DMS114 treated with DMSO at 0.1 percent for 48 hours (cell line): ENCODE measurements at regions not wholly inside any gene's neighbourhood (a gene's known extent, or its start where the extent isn't known, plus 50 kb on each side); places are given as distances from the start of the nearest gene placed in this dataset.
"Not testable (repeated sequence)": the region's sequence is repeated elsewhere in the genome, so short reads cannot be mapped to it uniquely, and the experiment has no call there.

ENCODE experiments used
- DNase-seq: peaks from one replicate; lab custom pipeline; 2025; ENCODE audit not compliant: unreplicated experiment; lab: John Stamatoyannopoulos, UW

- no peak for DNase-seq
These were observed 321.9 kb downstream of the RAD51AP2 start for GRCh38 chr2:17196380-17196779.

- DNase-seq: no peak
These were observed 323.2 kb downstream of the RAD51AP2 start for GRCh38 chr2:17195016-17195415.

GRCh38 chr2:17194083-17194482 is 324.2 kb downstream of the RAD51AP2 start:
- no peak for DNase-seq

GRCh38 chr2:17193433-17193890 is 324.8 kb downstream of the RAD51AP2 start:
- DNase-seq: not testable (repeated sequence)

- no peak for DNase-seq
These were observed 327.0 kb downstream of the RAD51AP2 start for GRCh38 chr2:17191223-17191622.

- no peak for DNase-seq
These were observed 327.7 kb downstream of the RAD51AP2 start for GRCh38 chr2:17190527-17190926.

GRCh38 chr2:17188721-17189120 is 329.5 kb downstream of the RAD51AP2 start:
- no peak for DNase-seq

- no peak for DNase-seq
These were observed 333.7 kb downstream of the RAD51AP2 start for GRCh38 chr2:17184512-17184911.

GRCh38 chr2:17182399-17182798 is 335.8 kb downstream of the RAD51AP2 start:
- DNase-seq: no peak

- no peak for DNase-seq
These were observed 337.0 kb downstream of the RAD51AP2 start for GRCh38 chr2:17181051-17181752.

- DNase-seq: no peak
These were observed 339.0 kb downstream of the RAD51AP2 start for GRCh38 chr2:17179145-17179808.

- no peak for DNase-seq
These were observed 341.2 kb downstream of the RAD51AP2 start for GRCh38 chr2:17177088-17177487.

- no peak for DNase-seq
These were observed 346.7 kb downstream of the RAD51AP2 start for GRCh38 chr2:17171446-17172049.

GRCh38 chr2:17166506-17166905 is 351.7 kb downstream of the RAD51AP2 start:
- DNase-seq: no peak

GRCh38 chr2:17164550-17164949 is 353.7 kb downstream of the RAD51AP2 start:
- no peak for DNase-seq

GRCh38 chr2:17163638-17164037 is 354.6 kb downstream of the RAD51AP2 start:
- no peak for DNase-seq

GRCh38 chr2:17162713-17163112 is 355.5 kb downstream of the RAD51AP2 start:
- no peak for DNase-seq

GRCh38 chr2:17160594-17160993 is 357.6 kb downstream of the RAD51AP2 start:
- no peak for DNase-seq

- no peak for DNase-seq
These were observed 362.2 kb downstream of the RAD51AP2 start for GRCh38 chr2:17156086-17156485.

GRCh38 chr2:17149945-17150344 is 368.3 kb downstream of the RAD51AP2 start:
- DNase-seq: no peak

GRCh38 chr2:17148407-17149145 is 369.7 kb downstream of the RAD51AP2 start:
- no peak for DNase-seq
